Uterus (tissue), 2 donors: ENCODE measurements at regions not wholly inside any gene's neighbourhood (a gene's known extent, or its start where the extent isn't known, plus 50 kb on each side); places are given as distances from the start of the nearest gene placed in this dataset.

Source experiments
- CTCF ChIP-seq, 4 experiments: fragments of 200-600 bp in 2 of 4; fragments of 450-650 bp in 2 of 4; sonication (generic) in 2 of 4; IDR thresholded peaks; one replicate each; pipeline ENCODE4 v1.5.1; 2016 to 2019; ENCODE audit warnings: antibody characterized with exemption in 4 of 4, mild to moderate bottlenecking in 2 of 4, moderate library complexity in 1 of 4
- POLR2A ChIP-seq, 2 donors: fragments of 450-650 bp; IDR thresholded peaks; one replicate each; pipeline ENCODE4 v1.6.1; 2016; ENCODE audit warnings: antibody characterized with exemption in 2 of 2, mild to moderate bottlenecking in 1 of 2, moderate library complexity in 1 of 2

- no peak for TF ChIP-seq CTCF (IDR thresholded peaks at IDR 0.05)
- no peak for TF ChIP-seq POLR2A (IDR thresholded peaks at IDR 0.05)
These were observed 103.4 kb upstream of the PJA1 start for GRCh38 chrX:69268611-69269010.
